ENCODE measurements at regions not wholly inside any gene's neighbourhood (a gene's known extent, or its start where the extent isn't known, plus 50 kb on each side); places are given as distances from the start of the nearest gene placed in this dataset.

DNA sequence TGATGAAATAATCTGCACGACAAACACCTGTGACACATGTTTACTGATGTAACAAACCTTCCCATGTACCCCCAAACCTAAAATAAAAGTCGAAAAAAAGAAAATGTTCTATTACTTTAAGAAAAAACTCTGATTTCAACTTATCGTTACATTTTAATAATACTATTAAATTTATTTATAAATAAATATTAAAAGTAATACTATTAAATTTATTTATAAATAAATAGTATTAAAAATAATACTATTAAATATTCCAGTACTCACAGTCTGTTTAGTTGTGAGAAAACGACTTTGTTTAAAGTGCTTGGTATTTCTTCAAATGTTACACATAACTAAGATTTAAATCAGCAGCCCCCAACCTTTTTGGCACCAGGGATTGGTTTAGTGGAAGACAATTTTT lies 471.6 kb upstream of the PRKX start:
- DNase-seq (ENCODE audit: low spot score): no peak
- no peak for TF ChIP-seq CTCF (IDR thresholded peaks at IDR 0.05)
- ATAC-seq (ENCODE audit: low FRiP score): no peak

- TF ChIP-seq CTCF (IDR thresholded peaks at IDR 0.05): no peak
- DNase-seq (ENCODE audit: low spot score) (no peak), ATAC-seq (ENCODE audit: low FRiP score) (no peak)
These were observed 469.0 kb upstream of the PRKX start for GRCh38 chrX:4182408-4182806.

- no peak for ATAC-seq (ENCODE audit: low FRiP score)
- TF ChIP-seq CTCF (IDR thresholded peaks at IDR 0.05): no peak
- DNase-seq (ENCODE audit: low spot score): no peak
These were observed 468.4 kb upstream of the PRKX start for GRCh38 chrX:4181782-4182407.

GRCh38 chrX:4179031-4179430 lies 465.6 kb upstream of the PRKX start:
- TF ChIP-seq CTCF (IDR thresholded peaks at IDR 0.05): no peak

GRCh38 chrX:4175221-4175620 lies 461.8 kb upstream of the PRKX start:
- DNase-seq (ENCODE audit: low spot score): no peak
- no peak for TF ChIP-seq CTCF (IDR thresholded peaks at IDR 0.05)
- ATAC-seq (ENCODE audit: low FRiP score): no peak

More at GRCh38 chrX:4179031-4179430, 465.6 kb upstream of the PRKX start:
- ATAC-seq (ENCODE audit: low FRiP score) (no peak), DNase-seq (ENCODE audit: low spot score) (no peak)

GRCh38 chrX:4173743-4174142 lies 460.3 kb upstream of the PRKX start:
- DNase-seq (ENCODE audit: low spot score) (no peak), ATAC-seq (ENCODE audit: low FRiP score) (no peak)
- TF ChIP-seq CTCF (IDR thresholded peaks at IDR 0.05): no peak

DNA sequence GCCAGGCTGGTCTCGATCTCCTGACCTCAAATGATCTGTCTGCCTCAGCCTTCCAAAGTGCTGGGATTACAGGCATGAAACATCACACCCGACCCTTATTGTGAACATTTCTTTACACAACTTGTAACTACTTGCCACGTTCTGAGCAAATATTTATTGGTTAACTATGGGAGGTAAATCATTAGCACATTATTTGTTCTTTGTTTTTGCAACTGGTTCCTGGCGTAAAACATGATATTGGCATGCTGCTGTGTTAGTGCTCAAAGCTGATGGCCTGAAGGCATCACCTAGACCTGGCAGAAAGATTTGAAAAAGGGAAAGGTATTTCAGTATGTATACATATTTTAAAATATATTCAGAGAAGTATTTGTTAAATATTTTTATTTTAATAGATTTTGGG lies 438.3 kb upstream of the PRKX start:
- no peak for DNase-seq (ENCODE audit: low spot score)
- no peak for TF ChIP-seq CTCF (IDR thresholded peaks at IDR 0.05)
- ATAC-seq (ENCODE audit: low FRiP score): no peak
